ENCODE measurements at regions not wholly inside any gene's neighbourhood (a gene's known extent, or its start where the extent isn't known, plus 50 kb on each side); places are given as distances from the start of the nearest gene placed in this dataset.

DNA sequence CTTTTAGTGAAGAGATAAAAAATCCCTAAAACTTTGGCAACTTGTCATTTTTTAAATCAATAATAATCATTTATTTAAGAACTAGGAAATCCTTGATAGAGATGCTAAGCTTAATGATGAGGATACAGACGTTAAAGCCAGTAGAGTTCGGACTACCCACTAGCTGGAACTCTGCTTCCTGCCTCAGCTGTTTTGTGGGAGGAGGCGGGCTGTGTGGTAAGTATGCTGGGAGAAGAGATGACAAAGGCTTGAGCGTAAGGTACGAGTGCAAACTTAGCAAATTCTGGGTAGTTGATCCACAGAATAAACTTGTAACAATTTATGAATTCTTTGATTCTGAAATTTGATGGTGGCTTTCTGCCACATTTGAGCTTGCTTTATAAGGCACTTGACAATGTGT, 111.2 kb upstream of the NANOGP8 start:
- TF ChIP-seq, protein P1, sequence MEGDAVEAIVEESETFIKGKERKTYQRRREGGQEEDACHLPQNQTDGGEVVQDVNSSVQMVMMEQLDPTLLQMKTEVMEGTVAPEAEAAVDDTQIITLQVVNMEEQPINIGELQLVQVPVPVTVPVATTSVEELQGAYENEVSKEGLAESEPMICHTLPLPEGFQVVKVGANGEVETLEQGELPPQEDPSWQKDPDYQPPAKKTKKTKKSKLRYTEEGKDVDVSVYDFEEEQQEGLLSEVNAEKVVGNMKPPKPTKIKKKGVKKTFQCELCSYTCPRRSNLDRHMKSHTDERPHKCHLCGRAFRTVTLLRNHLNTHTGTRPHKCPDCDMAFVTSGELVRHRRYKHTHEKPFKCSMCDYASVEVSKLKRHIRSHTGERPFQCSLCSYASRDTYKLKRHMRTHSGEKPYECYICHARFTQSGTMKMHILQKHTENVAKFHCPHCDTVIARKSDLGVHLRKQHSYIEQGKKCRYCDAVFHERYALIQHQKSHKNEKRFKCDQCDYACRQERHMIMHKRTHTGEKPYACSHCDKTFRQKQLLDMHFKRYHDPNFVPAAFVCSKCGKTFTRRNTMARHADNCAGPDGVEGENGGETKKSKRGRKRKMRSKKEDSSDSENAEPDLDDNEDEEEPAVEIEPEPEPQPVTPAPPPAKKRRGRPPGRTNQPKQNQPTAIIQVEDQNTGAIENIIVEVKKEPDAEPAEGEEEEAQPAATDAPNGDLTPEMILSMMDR (IDR thresholded peaks at IDR 0.05), result no peak
- Histone ChIP-seq H3K27ac (no peak overlapping the region), H3K4me3 (no peak overlapping the region)
- no peak for DNase-seq (ENCODE audit: low spot score)

DNA sequence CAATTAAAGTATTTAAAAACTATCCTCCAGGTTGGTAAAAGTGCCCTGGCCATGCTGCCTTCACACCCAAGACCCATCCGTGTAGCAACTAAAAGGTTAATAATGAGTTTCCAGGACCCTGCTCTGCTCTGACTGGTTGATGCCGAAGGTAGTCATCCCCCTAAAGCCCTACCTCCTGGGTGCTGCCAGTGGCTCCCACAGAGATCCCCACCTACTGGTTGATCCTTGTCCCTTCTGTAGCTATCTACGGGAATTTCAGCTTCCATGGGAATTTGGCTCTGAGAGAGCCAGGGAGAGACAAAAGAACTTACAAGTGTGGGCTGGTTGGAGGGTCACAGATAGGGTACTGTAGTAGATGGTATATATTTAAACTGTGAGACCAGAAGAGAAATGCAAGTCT, 110.6 kb upstream of the NANOGP8 start:
- TF ChIP-seq, protein P1 (IDR thresholded peaks at IDR 0.05), result no peak
- DNase-seq (ENCODE audit: low spot score), result no peak
- Histone ChIP-seq H3K4me3 (no peak overlapping the region), H3K27ac (no peak overlapping the region)

DNA sequence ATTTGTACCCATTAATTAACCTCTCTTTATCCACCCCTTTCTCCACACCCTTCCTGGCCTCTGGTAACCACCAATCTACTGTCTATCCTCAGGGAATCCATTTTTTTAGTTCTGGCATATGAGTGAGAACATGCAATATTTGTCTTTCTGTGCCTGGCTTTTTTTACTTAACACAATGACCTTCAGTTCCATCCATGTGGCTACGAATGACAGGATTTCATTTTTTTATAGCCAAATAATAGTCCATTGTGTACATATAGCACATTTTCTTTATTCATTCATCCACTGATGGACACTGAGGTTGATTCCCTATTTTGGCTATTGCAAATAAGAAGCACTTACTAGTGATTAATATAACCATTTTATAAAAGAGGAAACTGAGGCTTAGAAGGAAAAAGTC, 109.9 kb upstream of the NANOGP8 start:
- no peak for DNase-seq (ENCODE audit: low spot score)
- Histone ChIP-seq H3K4me3 (no peak overlapping the region), H3K27ac (no peak overlapping the region)
- TF ChIP-seq, protein P1 (IDR thresholded peaks at IDR 0.05), result no peak

DNA sequence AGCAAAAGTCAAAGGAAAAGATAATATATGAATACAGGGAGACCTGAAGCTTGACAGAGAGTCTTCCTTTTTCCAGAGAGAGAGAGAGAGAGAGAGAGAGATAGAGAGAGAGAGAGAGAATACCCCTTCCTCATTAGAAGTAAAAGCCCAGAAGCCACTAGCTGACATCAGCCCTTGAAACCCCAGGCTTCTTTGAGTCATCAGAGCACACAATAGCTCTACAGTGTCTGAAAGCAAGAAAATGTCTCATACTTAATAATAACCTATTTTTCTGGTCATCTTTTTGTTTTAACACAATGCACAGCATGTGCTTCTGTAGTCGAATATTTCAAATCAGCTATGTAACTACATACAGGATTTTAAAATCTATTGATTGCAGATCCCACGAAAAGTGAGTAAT, 109.2 kb upstream of the NANOGP8 start:
- TF ChIP-seq, protein P1 (IDR thresholded peaks at IDR 0.05), result no peak
- DNase-seq (ENCODE audit: low spot score), result no peak
- no peak overlapping the region for H3K4me3 ChIP-seq
- no peak overlapping the region for H3K27ac ChIP-seq

DNA sequence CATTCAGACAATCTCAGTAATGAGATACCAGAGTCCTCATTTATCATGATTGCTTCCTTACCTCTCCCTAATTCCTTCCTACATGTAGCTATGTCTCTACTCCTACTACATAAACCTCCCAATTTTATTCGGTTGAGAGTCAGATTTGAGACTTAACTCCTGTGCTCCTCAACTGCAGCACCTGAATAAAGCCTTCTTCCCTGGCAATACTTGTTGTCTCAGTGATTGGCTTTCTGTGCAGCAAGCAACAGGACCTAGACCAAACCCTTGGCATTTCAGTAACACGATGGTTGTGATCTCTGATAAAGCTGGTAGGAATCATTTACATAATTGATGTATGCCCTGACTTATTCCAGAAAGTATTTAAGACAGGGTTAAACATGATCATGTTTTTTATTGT, 106.7 kb upstream of the NANOGP8 start:
- Histone ChIP-seq H3K4me3 (no peak overlapping the region), H3K27ac (no peak overlapping the region)
- TF ChIP-seq, protein P1 (IDR thresholded peaks at IDR 0.05), result no peak
- DNase-seq (ENCODE audit: low spot score), result no peak

DNA sequence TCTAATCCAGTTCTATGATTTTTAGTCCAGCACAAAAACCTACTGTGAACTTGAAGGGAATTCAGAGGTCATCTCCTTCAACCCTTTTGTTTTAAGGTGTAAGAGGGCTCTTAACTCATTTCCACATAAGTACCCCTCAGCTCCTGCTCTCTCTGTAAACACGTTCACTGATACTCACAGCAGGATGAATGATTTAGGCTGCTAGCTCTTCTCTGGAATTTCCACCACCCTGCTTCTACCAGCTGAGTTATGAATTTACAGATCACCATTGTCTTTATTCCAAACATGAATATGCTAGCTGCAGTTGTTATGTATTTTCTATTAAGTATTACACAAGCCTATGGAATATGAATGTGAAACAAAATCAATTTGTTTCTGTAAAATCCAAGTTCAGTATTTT, 101.3 kb upstream of the NANOGP8 start:
- Histone ChIP-seq H3K27ac (no peak overlapping the region), H3K4me3 (no peak overlapping the region)
- TF ChIP-seq, protein P1 (IDR thresholded peaks at IDR 0.05), result no peak
- no peak for DNase-seq (ENCODE audit: low spot score)

DNA sequence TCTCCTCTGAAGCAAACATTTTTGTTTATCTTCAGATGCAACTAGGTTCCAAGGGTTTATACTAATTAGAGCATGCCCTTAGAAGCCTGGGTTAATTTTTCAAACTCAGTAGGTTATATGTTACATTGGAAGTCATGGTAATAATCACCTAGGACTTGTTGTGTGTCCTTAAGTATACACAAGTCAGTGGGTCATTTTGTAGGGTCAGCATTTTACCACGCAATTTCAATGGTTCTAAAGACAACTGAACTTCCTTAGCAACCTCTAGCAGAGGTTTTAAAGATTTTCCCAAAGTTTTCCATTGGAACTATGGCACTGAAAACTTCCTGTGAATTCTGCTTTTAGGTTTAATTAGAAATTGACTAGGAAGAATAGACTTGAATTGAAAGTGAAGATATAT, 99.6 kb upstream of the NANOGP8 start:
- no peak overlapping the region for H3K4me3 ChIP-seq
- TF ChIP-seq, protein P1 (IDR thresholded peaks at IDR 0.05), result no peak
- no peak for DNase-seq (ENCODE audit: low spot score)
- no peak overlapping the region for H3K27ac ChIP-seq
